ENCODE measurements at regions not wholly inside any gene's neighbourhood (a gene's known extent, or its start where the extent isn't known, plus 50 kb on each side); places are given as distances from the start of the nearest gene placed in this dataset.

GRCh38 chr5:58002323-58002722 lies 457.6 kb downstream of the PLK2 start:
- TF ChIP-seq NANOG (IDR thresholded peaks at IDR 0.05; ENCODE audit: insufficient read depth, low read depth, low read length, poor library complexity, severe bottlenecking) (no peak), CTCF (IDR thresholded peaks at IDR 0.05; ENCODE audit: control extremely low read depth in 1 of 3, insufficient read depth in 1 of 3, low read depth in 1 of 3, low read length in 3 of 3) (no peak), EP300 (IDR thresholded peaks at IDR 0.05; ENCODE audit: borderline replicate concordance in 1 of 2, low read depth in 2 of 2, low read length in 2 of 2) (no peak), BACH1 (IDR thresholded peaks at IDR 0.05; ENCODE audit: low read length) (no peak), RFX5 (IDR thresholded peaks at IDR 0.05; ENCODE audit: borderline replicate concordance, low read depth, low read length) (no peak), SUZ12 (IDR thresholded peaks at IDR 0.05; ENCODE audit: low read length) (no peak), SIRT6 (IDR thresholded peaks at IDR 0.05; ENCODE audit: low read length) (no peak)
- Histone ChIP-seq H3K79me1 (ENCODE audit: low read depth, low read length) (no peaks in the 10 kb centered on the region), H3K9me3 (ENCODE audit: insufficient read depth in 2 of 2, low read depth in 1 of 2, low read length in 1 of 2) (no peaks in the 10 kb centered on the region), H4K8ac (ENCODE audit: extremely low read depth, insufficient read depth, low read length) (no peak overlapping the region), H3K27ac (ENCODE audit: low read depth, low read length) (no peak overlapping the region), H3K27me3 (replicated peaks in 1 of 4; ENCODE audit: control insufficient read depth in 3 of 4, extremely low read depth in 1 of 4, insufficient read depth in 3 of 4, low read length in 3 of 4) (no peaks in the 10 kb centered on the region), H4K5ac (ENCODE audit: insufficient read length, low read depth, low read length) (no peak overlapping the region), H3K36me3 (ENCODE audit: control insufficient read depth in 2 of 4, insufficient read depth in 4 of 4, low read length in 3 of 4) (no peaks in the 10 kb centered on the region), H2BK15ac (ENCODE audit: low read length) (no peak overlapping the region), H2AK5ac (ENCODE audit: low read depth, low read length) (no peak overlapping the region), H3K4ac (replicated peaks; ENCODE audit: insufficient read length, low read depth, low read length) (no peak overlapping the region), H3K4me3 (ENCODE audit: extremely low read depth in 1 of 4, insufficient read depth in 2 of 4, low read depth in 3 of 4, low read length in 4 of 4) (no peak overlapping the region), H3K79me2 (ENCODE audit: control insufficient read depth in 1 of 2, insufficient read depth in 2 of 2, low read length in 2 of 2) (no peaks in the 10 kb centered on the region), H3K18ac (ENCODE audit: extremely low read depth, low read length) (no peak overlapping the region), H2BK120ac (replicated peaks; ENCODE audit: low read depth, low read length) (no peak overlapping the region), H3K23ac (ENCODE audit: insufficient read length) (no peak overlapping the region), H2BK12ac (ENCODE audit: low read depth, low read length) (no peak overlapping the region), H3K4me2 (ENCODE audit: insufficient read depth in 1 of 2, low read depth in 2 of 2, low read length in 2 of 2) (no peak overlapping the region), H3K4me1 (replicated peaks in 1 of 4; ENCODE audit: control insufficient read depth in 3 of 4, insufficient read depth in 4 of 4, low read length in 3 of 4) (no peaks in the 10 kb centered on the region), H3K56ac (replicated peaks; ENCODE audit: insufficient read length, low read depth, low read length) (no peak overlapping the region), H3K23me2 (ENCODE audit: low read depth, low read length) (no peaks in the 10 kb centered on the region), H4K91ac (replicated peaks; ENCODE audit: insufficient read length, low read length) (no peak overlapping the region), H2AFZ (ENCODE audit: low read length) (no peak overlapping the region), H3K9ac (replicated peaks in 1 of 4; ENCODE audit: extremely low read depth in 1 of 4, low read depth in 3 of 4, low read length in 3 of 4) (no peak overlapping the region), H3K14ac (ENCODE audit: insufficient read length) (no peak overlapping the region), H2BK20ac (ENCODE audit: low read length) (no peak overlapping the region), H2BK5ac (ENCODE audit: low read depth, low read length) (no peak overlapping the region), H4K20me1 (replicated peaks in 1 of 2; ENCODE audit: control insufficient read depth in 1 of 2, insufficient read depth in 2 of 2, low read length in 2 of 2) (no peaks in the 10 kb centered on the region)
- DNase-seq (ENCODE audit: low read depth in 1 of 2, low spot score in 2 of 2) (no peak), FAIRE-seq (no peak)
- 86% methylated on average over 3 of the region's 3 CpGs; no CpG with 5 or more reads in 1 of the 2 experiments for WGBS, 2 experiments (ENCODE audit: extremely low coverage in 1 of 2, insufficient coverage in 1 of 2, insufficient read length in 1 of 2, insufficient replicate concordance in 2 of 2, low coverage in 1 of 2, low lambda C conversion rate in 2 of 2, missing lambda C conversion rate in 1 of 2)
- ChIA-PET POLR2A (ENCODE audit: partially characterized antibody) (no interaction called here), CTCF (ENCODE audit: partially characterized antibody) (interaction anchor here (0.6 kb wide), 1 partner anchor 43 kb away, joined by 3 read pairs; no protein-coding TSS in a partner anchor)

Data from H1 (cell line).